Choroid plexus epithelial cell (primary cell): ENCODE measurements at regions not wholly inside any gene's neighbourhood (a gene's known extent, or its start where the extent isn't known, plus 50 kb on each side); places are given as distances from the start of the nearest gene placed in this dataset.
"Not testable (repeated sequence)": the region's sequence is repeated elsewhere in the genome, so short reads cannot be mapped to it uniquely, and the experiment has no call there.

ENCODE experiments used
- DNase-seq: peaks from one replicate; pipeline ENCODE4 v3.0.0-alpha.2; 2010; ENCODE audit warnings: low read depth
- H3K4me3 ChIP-seq: 2 replicates; pipeline ENCODE4 v1.5.1; 2011; ENCODE audit warnings: low read depth, mild to moderate bottlenecking, control low read depth, low read length, moderate library complexity
- CTCF ChIP-seq: conservative IDR thresholded peaks from 2 replicates; pipeline ENCODE4 v1.5.1; 2011; ENCODE audit warnings: low read depth, mild to moderate bottlenecking, control low read depth, inconsistent platforms, low read length, moderate library complexity

DNA sequence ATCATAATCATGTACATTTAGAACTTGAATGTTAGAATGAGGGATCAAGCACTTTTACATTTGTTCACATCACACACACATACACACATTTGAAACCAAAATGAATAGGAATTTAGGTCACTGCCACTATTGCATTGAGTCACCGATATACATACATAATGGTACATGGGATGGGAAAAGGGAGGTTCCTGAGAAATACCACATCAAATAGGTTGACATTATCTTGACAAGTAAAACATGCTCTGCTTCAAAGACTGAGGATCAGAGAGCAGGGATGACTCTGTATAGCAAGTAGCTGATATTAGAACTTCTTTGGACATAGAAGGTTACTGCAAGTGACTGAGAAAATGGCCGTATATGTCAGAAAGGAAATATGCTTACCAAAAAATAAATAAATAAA, 847.2 kb downstream of the PLOD2 start:
- H3K4me3 ChIP-seq, result no peak overlapping the region
- TF ChIP-seq CTCF, result no peak
- no peak for DNase-seq

- H3K4me3 ChIP-seq, DNase-seq: not testable (repeated sequence)
Measured at GRCh38 chr3:145316253-145316652, 844.7 kb downstream of the PLOD2 start.

DNA sequence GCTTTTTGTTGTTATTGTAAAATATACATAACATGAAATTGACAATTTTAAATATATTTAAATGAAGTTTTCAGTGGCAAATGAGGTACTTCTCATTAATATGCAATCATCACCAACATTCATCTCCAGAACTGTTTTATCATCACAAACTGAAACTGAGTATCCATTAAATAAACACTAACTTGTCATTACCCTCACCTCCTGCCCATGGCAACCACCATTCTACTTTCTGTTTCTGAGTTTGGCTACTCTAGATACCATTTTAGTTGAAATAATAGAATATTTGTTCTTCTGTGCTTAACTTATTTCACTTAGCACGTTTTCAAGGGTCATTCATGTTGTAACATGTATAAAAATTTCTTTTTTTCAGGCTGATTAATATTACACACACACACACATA, 834.3 kb downstream of the PLOD2 start:
- no peak for DNase-seq
- no peak overlapping the region for H3K4me3 ChIP-seq
- no peak for TF ChIP-seq CTCF

DNA sequence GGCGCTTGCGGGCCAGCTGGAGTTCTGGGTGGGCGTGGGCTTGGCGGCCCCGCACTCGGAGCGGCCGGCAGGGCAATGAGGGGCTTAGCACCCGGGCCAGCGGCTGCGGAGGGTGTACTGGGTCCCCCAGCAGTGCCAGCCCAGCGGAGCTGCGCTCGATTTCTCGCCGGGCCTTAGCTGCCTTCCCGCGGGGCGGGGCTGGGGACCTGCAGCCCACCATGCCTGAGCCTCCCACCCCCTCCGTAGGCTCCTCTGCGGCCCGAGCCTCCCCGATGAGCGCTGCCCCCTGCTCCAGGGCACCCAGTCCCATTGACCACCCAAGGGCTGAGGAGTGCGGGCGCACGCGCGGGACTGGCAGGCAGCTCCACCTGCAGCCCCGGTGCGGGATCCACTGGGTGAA, 827.6 kb downstream of the PLOD2 start:
- DNase-seq, H3K4me3 ChIP-seq: not testable (repeated sequence)

DNA sequence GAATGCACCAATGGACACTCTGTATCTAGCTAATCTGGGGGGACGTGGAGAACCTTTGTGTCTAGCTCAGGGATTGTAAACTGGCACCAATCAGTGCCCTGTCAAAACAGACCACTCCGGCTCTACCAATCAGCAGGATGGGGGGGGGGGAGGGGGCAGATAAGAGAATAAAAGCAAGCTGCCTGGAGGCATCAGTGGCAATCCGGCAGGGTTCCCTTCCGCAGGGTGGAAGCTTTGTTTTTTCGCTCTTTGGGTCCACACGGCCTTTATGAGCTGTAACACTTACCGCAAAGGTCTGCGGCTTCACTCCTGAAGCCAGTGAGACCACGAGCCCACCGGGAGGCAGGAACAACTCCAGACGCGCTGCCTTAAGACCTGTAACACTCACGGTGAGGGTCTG, 827.1 kb downstream of the PLOD2 start:
- TF ChIP-seq CTCF, result no peak
- no peak overlapping the region for H3K4me3 ChIP-seq
- no peak for DNase-seq

DNA sequence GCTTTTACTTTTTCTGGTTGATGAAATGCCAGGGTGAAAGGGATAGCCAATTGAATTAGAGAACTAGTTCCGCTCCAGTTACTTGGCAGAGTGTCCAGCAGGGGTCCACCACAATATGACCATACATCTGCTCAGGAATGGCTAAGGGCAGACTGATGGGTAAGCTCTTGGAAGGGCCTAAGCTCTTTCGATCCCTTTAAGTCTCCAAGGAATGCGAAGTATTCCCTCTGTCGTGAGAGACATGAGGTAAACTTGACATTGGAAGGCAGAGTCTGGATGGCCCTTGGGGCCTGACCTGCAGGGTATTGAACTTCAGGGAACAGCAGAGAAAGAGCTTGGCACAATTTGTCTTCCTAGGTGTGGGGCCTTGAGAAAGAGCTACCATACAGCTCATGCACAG, 805.8 kb downstream of the PLOD2 start:
- no peak for TF ChIP-seq CTCF
- DNase-seq, result no peak
- no peak overlapping the region for H3K4me3 ChIP-seq

DNA sequence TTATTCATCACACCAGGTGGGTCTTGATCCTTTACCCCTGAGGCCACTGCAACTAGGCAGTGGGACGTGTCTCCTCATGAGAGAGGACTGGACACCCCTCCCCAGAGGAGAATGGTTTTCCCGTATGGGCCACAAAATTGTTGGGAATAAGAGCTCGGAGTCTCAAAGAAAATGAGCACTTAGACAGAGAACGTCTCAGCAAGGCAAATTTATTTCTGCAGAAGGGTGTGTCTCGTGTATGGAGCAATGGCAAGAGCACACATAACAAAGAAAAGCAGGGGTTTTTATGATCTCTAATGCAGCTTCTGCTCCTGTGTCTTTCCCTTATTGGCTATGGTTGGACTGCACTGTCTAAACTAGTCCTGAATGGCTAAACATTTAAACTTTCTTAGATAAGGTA, 803.5 kb downstream of the PLOD2 start:
- H3K4me3 ChIP-seq, result no peak overlapping the region
- DNase-seq, result peak; percentile 11
- TF ChIP-seq CTCF, result no peak

- TF ChIP-seq CTCF, result no peak
- no peak for DNase-seq
- H3K4me3 ChIP-seq, result no peak overlapping the region
Measured at GRCh38 chr3:145359040-145359439, 801.9 kb downstream of the PLOD2 start.
